OCI-LY3 (cell line): ENCODE measurements at regions not wholly inside any gene's neighbourhood (a gene's known extent, or its start where the extent isn't known, plus 50 kb on each side); places are given as distances from the start of the nearest gene placed in this dataset.

Experiments
- EZH2phosphoT487 ChIP-seq: fragments of 200-600 bp; shearing (Covaris generic); IDR thresholded peaks from 2 replicates; pipeline ENCODE4 v1.6.1; 2018; ENCODE audit warnings: antibody characterized with exemption, mixed run types, low read depth
- TF ChIP-seq, protein P1 (sequence below): fragments of 200-600, 300-600 bp; sonication (generic); IDR thresholded peaks from 2 replicates; pipeline ENCODE4 v1.5.1; 2014; ENCODE audit warnings: antibody characterized with exemption, low read length, low read depth

DNA sequence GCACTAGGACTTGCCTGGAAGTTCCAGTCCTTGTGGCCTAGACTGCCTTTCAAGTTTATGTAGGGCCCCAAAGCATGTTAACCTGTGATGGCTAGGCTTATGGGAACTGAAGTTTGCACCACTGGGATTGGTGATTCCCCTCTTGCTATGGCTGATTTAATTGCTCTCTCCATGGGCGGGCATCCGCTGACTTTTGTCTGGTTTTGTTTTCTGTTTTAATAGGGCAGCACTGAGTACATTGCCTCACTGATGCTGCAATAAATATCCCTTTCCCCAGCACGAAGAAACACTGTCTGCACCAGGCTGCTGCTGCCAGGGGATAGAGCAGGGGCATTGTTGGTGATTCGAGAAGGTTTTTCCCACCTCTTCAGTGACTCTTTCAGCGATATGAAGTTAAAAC lies 73.3 kb upstream of the PDE4B start:
- TF ChIP-seq, protein P1, sequence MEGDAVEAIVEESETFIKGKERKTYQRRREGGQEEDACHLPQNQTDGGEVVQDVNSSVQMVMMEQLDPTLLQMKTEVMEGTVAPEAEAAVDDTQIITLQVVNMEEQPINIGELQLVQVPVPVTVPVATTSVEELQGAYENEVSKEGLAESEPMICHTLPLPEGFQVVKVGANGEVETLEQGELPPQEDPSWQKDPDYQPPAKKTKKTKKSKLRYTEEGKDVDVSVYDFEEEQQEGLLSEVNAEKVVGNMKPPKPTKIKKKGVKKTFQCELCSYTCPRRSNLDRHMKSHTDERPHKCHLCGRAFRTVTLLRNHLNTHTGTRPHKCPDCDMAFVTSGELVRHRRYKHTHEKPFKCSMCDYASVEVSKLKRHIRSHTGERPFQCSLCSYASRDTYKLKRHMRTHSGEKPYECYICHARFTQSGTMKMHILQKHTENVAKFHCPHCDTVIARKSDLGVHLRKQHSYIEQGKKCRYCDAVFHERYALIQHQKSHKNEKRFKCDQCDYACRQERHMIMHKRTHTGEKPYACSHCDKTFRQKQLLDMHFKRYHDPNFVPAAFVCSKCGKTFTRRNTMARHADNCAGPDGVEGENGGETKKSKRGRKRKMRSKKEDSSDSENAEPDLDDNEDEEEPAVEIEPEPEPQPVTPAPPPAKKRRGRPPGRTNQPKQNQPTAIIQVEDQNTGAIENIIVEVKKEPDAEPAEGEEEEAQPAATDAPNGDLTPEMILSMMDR = no peak
- TF ChIP-seq EZH2phosphoT487 = no peak
